DND-41 (cell line): ENCODE measurements at regions not wholly inside any gene's neighbourhood (a gene's known extent, or its start where the extent isn't known, plus 50 kb on each side); places are given as distances from the start of the nearest gene placed in this dataset.

Experiments
- CTCF ChIP-seq: IDR thresholded peaks from 2 replicates; pipeline ENCODE4 v1.5.1; 2012; ENCODE audit warnings: borderline replicate concordance, low read length, moderate library complexity, mild to moderate bottlenecking; ENCODE audit not compliant: poor library complexity, severe bottlenecking; ENCODE audit errors: extremely low read depth
- EZH2 ChIP-seq: IDR thresholded peaks from 3 replicates; pipeline ENCODE4 v1.6.1; 2012; ENCODE audit warnings: borderline replicate concordance, low read depth, mild to moderate bottlenecking, moderate library complexity, low read length, inconsistent platforms; ENCODE audit not compliant: severe bottlenecking

- TF ChIP-seq CTCF, result no peak
- no peak for TF ChIP-seq EZH2
Measured at GRCh38 chr2:2706306-2706705, 375.2 kb upstream of the MYT1L start.
